RWPE2 (cell line): ENCODE measurements at regions not wholly inside any gene's neighbourhood (a gene's known extent, or its start where the extent isn't known, plus 50 kb on each side); places are given as distances from the start of the nearest gene placed in this dataset.

ENCODE experiments used
- ATAC-seq: fragments of 200-7000 bp; cut with Tn5 transposase; 3 replicates; pipeline ENCODE4 v1.9.1; 2021; ENCODE audit warnings: low read depth
- DNase-seq: peaks from one replicate; pipeline ENCODE4 v3.0.0-alpha.2; 2020; ENCODE audit warnings: low spot score
- H3K27ac ChIP-seq: fragments of 450-650 bp; 2 replicates; pipeline ENCODE4 v1.5.1; 2017; ENCODE audit warnings: mild to moderate bottlenecking; ENCODE audit not compliant: poor library complexity, severe bottlenecking
- H3K27me3 ChIP-seq: fragments of 250-450 bp; sonication (Bioruptor Pico); 2 replicates; pipeline ENCODE4 v1.5.1; 2021; ENCODE audit warnings: mild to moderate bottlenecking, moderate library complexity; ENCODE audit not compliant: insufficient read depth, poor library complexity, severe bottlenecking
- H3K36me3 ChIP-seq: fragments of 250-450 bp; sonication (Bioruptor Pico); 2 replicates; pipeline ENCODE4 v1.5.1; 2020; ENCODE audit warnings: low read depth, mild to moderate bottlenecking, moderate library complexity
- H3K4me1 ChIP-seq: fragments of 250-450 bp; sonication (Bioruptor Pico); 2 replicates; pipeline ENCODE4 v1.5.1; 2021; ENCODE audit warnings: mild to moderate bottlenecking, moderate library complexity; ENCODE audit not compliant: insufficient read depth, poor library complexity, severe bottlenecking
- H3K4me3 ChIP-seq: fragments of 250-450 bp; sonication (Bioruptor Pico); 2 replicates; pipeline ENCODE4 v1.5.1; 2021; ENCODE audit warnings: mild to moderate bottlenecking, moderate library complexity; ENCODE audit not compliant: severe bottlenecking
- H3K9me3 ChIP-seq: fragments of 250-450 bp; sonication (Bioruptor Pico); 2 replicates; pipeline ENCODE4 v1.5.1; 2021; ENCODE audit warnings: mild to moderate bottlenecking, moderate library complexity; ENCODE audit not compliant: severe bottlenecking
- CTCF ChIP-seq: fragments of 450-650 bp; IDR thresholded peaks from one replicate; pipeline ENCODE4 v1.5.1; 2017; ENCODE audit warnings: mild to moderate bottlenecking, moderate library complexity; ENCODE audit not compliant: poor library complexity, severe bottlenecking

GRCh38 chr9:16147726-16148125 is 594.9 kb downstream of the CCDC171 start:
- H3K36me3 ChIP-seq: no peaks in the 10 kb centered on the region
- H3K27ac ChIP-seq: no peak overlapping the region
- ATAC-seq (no peak), DNase-seq (no peak)
- no peak overlapping the region for H3K4me3 ChIP-seq
- peaks cover 19% of the 10 kb centered on the region for H3K4me1 ChIP-seq
- no peaks in the 10 kb centered on the region for H3K9me3 ChIP-seq
- TF ChIP-seq CTCF: no peak
- H3K27me3 ChIP-seq: no peaks in the 10 kb centered on the region

GRCh38 chr9:16150501-16150900 is 597.7 kb downstream of the CCDC171 start:
- TF ChIP-seq CTCF: no peak
- no peaks in the 10 kb centered on the region for H3K9me3 ChIP-seq
- H3K27ac ChIP-seq: no peak overlapping the region
- ATAC-seq: no peak
- H3K27me3 ChIP-seq: no peaks in the 10 kb centered on the region
- peaks cover 1% of the 10 kb centered on the region for H3K4me1 ChIP-seq
- no peak overlapping the region for H3K4me3 ChIP-seq
- DNase-seq: no peak
- no peaks in the 10 kb centered on the region for H3K36me3 ChIP-seq

- no peaks in the 10 kb centered on the region for H3K9me3 ChIP-seq
- no peaks in the 10 kb centered on the region for H3K27me3 ChIP-seq
- DNase-seq (no peak), ATAC-seq (no peak)
- no peaks in the 10 kb centered on the region for H3K36me3 ChIP-seq
- no peak for TF ChIP-seq CTCF
- H3K27ac ChIP-seq: no peak overlapping the region
- no peak overlapping the region for H3K4me3 ChIP-seq
- no peaks in the 10 kb centered on the region for H3K4me1 ChIP-seq
Observed at GRCh38 chr9:16150938-16151650, 598.3 kb downstream of the CCDC171 start.

DNA sequence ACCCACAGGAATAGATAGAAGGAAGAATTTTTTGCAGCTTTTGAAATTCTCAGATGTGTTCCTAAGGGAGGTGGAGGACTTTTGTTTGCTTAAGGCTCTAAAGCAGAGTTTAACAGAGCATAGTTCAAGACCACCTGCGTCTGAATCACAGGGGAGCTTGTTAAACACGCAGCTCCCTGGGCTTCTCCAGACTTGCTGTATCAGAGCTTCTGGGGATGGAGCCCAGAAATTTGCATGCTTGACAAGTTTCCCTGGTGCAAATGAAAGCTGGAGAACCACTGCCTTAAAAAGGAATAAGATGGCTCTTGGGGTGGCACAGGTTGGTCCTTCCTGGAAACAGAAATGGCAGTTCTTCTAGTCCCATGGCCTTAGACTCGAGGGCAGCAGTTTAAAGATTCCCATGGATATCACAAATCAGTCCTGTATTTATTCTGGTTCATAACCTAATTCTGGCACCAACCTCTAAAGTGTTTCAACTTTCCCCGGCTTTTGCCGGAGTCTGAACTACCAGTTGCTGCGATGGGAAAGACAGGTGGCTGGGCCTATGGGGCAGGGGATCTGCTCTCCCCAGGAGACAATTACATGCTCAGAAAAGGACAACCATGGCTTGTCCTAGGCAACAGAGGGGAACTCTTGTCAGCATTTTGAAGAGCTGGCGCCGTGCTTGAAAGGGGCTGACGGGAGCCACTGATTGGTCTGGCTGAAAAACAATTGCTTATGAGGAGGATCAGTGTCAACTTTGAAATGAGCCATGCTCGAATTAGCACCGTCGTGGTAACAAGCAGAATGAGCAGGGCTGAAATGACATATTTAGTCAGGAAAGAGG is 599.6 kb downstream of the CCDC171 start:
- H3K9me3 ChIP-seq: no peaks in the 10 kb centered on the region
- DNase-seq: no peak
- no peaks in the 10 kb centered on the region for H3K4me1 ChIP-seq
- H3K27me3 ChIP-seq: no peaks in the 10 kb centered on the region
- ATAC-seq: no peak
- H3K36me3 ChIP-seq: no peaks in the 10 kb centered on the region
- TF ChIP-seq CTCF: no peak
- H3K4me3 ChIP-seq: no peak overlapping the region
- no peak overlapping the region for H3K27ac ChIP-seq

- H3K27me3 ChIP-seq: no peaks in the 10 kb centered on the region
- no peak overlapping the region for H3K27ac ChIP-seq
- no peak for ATAC-seq
- no peaks in the 10 kb centered on the region for H3K9me3 ChIP-seq
- no peaks in the 10 kb centered on the region for H3K4me1 ChIP-seq
- no peaks in the 10 kb centered on the region for H3K36me3 ChIP-seq
- DNase-seq: no peak
- no peak overlapping the region for H3K4me3 ChIP-seq
- TF ChIP-seq CTCF: no peak
Observed at GRCh38 chr9:16153221-16153620, 600.4 kb downstream of the CCDC171 start.
